HG03064 (cell line): ENCODE measurements at regions not wholly inside any gene's neighbourhood (a gene's known extent, or its start where the extent isn't known, plus 50 kb on each side); places are given as distances from the start of the nearest gene placed in this dataset.
"Not testable (repeated sequence)": the region's sequence is repeated elsewhere in the genome, so short reads cannot be mapped to it uniquely, and the experiment has no call there.

Source experiments
- ATAC-seq: cut with Tn5 transposase; IDR thresholded peaks from one replicate; pipeline ENCODE4 v1.9.1; 2021; ENCODE audit warnings: low read depth; ENCODE audit not compliant: unreplicated experiment

GRCh38 chr6:112571488-112572270 lies 224.5 kb downstream of the RFPL4B start:
- ATAC-seq = no peak

- no peak for ATAC-seq
Observed at GRCh38 chr6:112574190-112574589, 227.1 kb downstream of the RFPL4B start.

- ATAC-seq = no peak
Observed at GRCh38 chr6:112575309-112575834, 228.2 kb downstream of the RFPL4B start.

GRCh38 chr6:112576423-112576822 lies 229.3 kb downstream of the RFPL4B start:
- ATAC-seq = no peak

GRCh38 chr6:112579601-112580000 lies 232.5 kb downstream of the RFPL4B start:
- ATAC-seq = no peak

GRCh38 chr6:112581015-112581414 lies 233.9 kb downstream of the RFPL4B start:
- no peak for ATAC-seq

- ATAC-seq = no peak
Observed at GRCh38 chr6:112590326-112590725, 243.2 kb downstream of the RFPL4B start.

- ATAC-seq = no peak
Observed at GRCh38 chr6:112591329-112591728, 244.2 kb downstream of the RFPL4B start.

GRCh38 chr6:112592159-112592558 lies 245.0 kb downstream of the RFPL4B start:
- ATAC-seq = no peak

GRCh38 chr6:112594886-112595594 lies 247.9 kb downstream of the RFPL4B start:
- ATAC-seq = no peak

GRCh38 chr6:112595841-112596240 lies 248.7 kb downstream of the RFPL4B start:
- ATAC-seq = no peak

GRCh38 chr6:112597176-112597575 lies 250.0 kb downstream of the RFPL4B start:
- no peak for ATAC-seq

GRCh38 chr6:112600168-112600567 lies 253.0 kb downstream of the RFPL4B start:
- no peak for ATAC-seq

- ATAC-seq = no peak
Observed at GRCh38 chr6:112603726-112604125, 256.6 kb downstream of the RFPL4B start.

- ATAC-seq = no peak
Observed at GRCh38 chr6:112606656-112607435, 259.7 kb downstream of the RFPL4B start.

GRCh38 chr6:112608925-112609324 lies 261.8 kb downstream of the RFPL4B start:
- ATAC-seq = not testable (repeated sequence)

- no peak for ATAC-seq
Observed at GRCh38 chr6:112613410-112613809, 266.3 kb downstream of the RFPL4B start.

GRCh38 chr6:112618849-112619248 lies 271.7 kb downstream of the RFPL4B start:
- ATAC-seq = no peak

GRCh38 chr6:112620812-112621569 lies 273.9 kb downstream of the RFPL4B start:
- no peak for ATAC-seq

GRCh38 chr6:112622036-112622435 lies 274.9 kb downstream of the RFPL4B start:
- no peak for ATAC-seq
